ENCODE measurements at regions not wholly inside any gene's neighbourhood (a gene's known extent, or its start where the extent isn't known, plus 50 kb on each side); places are given as distances from the start of the nearest gene placed in this dataset.

GRCh38 chr2:4959219-4959618 lies 733.0 kb upstream of the SOX11 start:
- H3K27me3 Mint-ChIP-seq (ENCODE audit: unreplicated experiment): peaks cover 2% of the 10 kb centered on the region
- no peaks in the 10 kb centered on the region for H3K9me3 Mint-ChIP-seq (ENCODE audit: unreplicated experiment)
- no peak for TF ChIP-seq CTCF (IDR thresholded peaks at IDR 0.05)
- no peaks in the 10 kb centered on the region for H3K4me1 Mint-ChIP-seq (ENCODE audit: unreplicated experiment)
- no peak overlapping the region for H3K27ac Mint-ChIP-seq (ENCODE audit: unreplicated experiment)
- DNase-seq (ENCODE audit: extremely low spot score, unreplicated experiment): no peak
- H3K36me3 Mint-ChIP-seq (ENCODE audit: unreplicated experiment): no peaks in the 10 kb centered on the region
- no peak overlapping the region for H3K4me3 Mint-ChIP-seq (ENCODE audit: unreplicated experiment)

- H3K9me3 Mint-ChIP-seq (ENCODE audit: unreplicated experiment): no peaks in the 10 kb centered on the region
- peaks cover 2% of the 10 kb centered on the region for H3K27me3 Mint-ChIP-seq (ENCODE audit: unreplicated experiment)
- no peaks in the 10 kb centered on the region for H3K36me3 Mint-ChIP-seq (ENCODE audit: unreplicated experiment)
- no peak overlapping the region for H3K4me3 Mint-ChIP-seq (ENCODE audit: unreplicated experiment)
- DNase-seq (ENCODE audit: extremely low spot score, unreplicated experiment): no peak
- H3K4me1 Mint-ChIP-seq (ENCODE audit: unreplicated experiment): no peaks in the 10 kb centered on the region
- no peak for TF ChIP-seq CTCF (IDR thresholded peaks at IDR 0.05)
- no peak overlapping the region for H3K27ac Mint-ChIP-seq (ENCODE audit: unreplicated experiment)
These were observed 729.8 kb upstream of the SOX11 start for GRCh38 chr2:4962419-4962818.

GRCh38 chr2:4963106-4963505 lies 729.1 kb upstream of the SOX11 start:
- DNase-seq (ENCODE audit: extremely low spot score, unreplicated experiment): no peak
- Mint-ChIP-seq H3K27me3 (ENCODE audit: unreplicated experiment) (no peaks in the 10 kb centered on the region), H3K36me3 (ENCODE audit: unreplicated experiment) (no peaks in the 10 kb centered on the region), H3K4me1 (ENCODE audit: unreplicated experiment) (no peaks in the 10 kb centered on the region), H3K4me3 (ENCODE audit: unreplicated experiment) (no peak overlapping the region), H3K27ac (ENCODE audit: unreplicated experiment) (no peak overlapping the region), H3K9me3 (ENCODE audit: unreplicated experiment) (no peaks in the 10 kb centered on the region)
- TF ChIP-seq CTCF (IDR thresholded peaks at IDR 0.05): no peak

GRCh38 chr2:4964001-4964540 lies 728.1 kb upstream of the SOX11 start:
- Mint-ChIP-seq H3K27me3 (ENCODE audit: unreplicated experiment) (no peaks in the 10 kb centered on the region), H3K9me3 (ENCODE audit: unreplicated experiment) (no peaks in the 10 kb centered on the region), H3K4me1 (ENCODE audit: unreplicated experiment) (no peaks in the 10 kb centered on the region), H3K4me3 (ENCODE audit: unreplicated experiment) (no peak overlapping the region), H3K27ac (ENCODE audit: unreplicated experiment) (no peak overlapping the region), H3K36me3 (ENCODE audit: unreplicated experiment) (no peaks in the 10 kb centered on the region)
- no peak for DNase-seq (ENCODE audit: extremely low spot score, unreplicated experiment)
- no peak for TF ChIP-seq CTCF (IDR thresholded peaks at IDR 0.05)

- DNase-seq (ENCODE audit: extremely low spot score, unreplicated experiment): no peak
- no peaks in the 10 kb centered on the region for H3K9me3 Mint-ChIP-seq (ENCODE audit: unreplicated experiment)
- no peaks in the 10 kb centered on the region for H3K36me3 Mint-ChIP-seq (ENCODE audit: unreplicated experiment)
- no peak overlapping the region for H3K4me3 Mint-ChIP-seq (ENCODE audit: unreplicated experiment)
- no peaks in the 10 kb centered on the region for H3K4me1 Mint-ChIP-seq (ENCODE audit: unreplicated experiment)
- no peak for TF ChIP-seq CTCF (IDR thresholded peaks at IDR 0.05)
- no peak overlapping the region for H3K27ac Mint-ChIP-seq (ENCODE audit: unreplicated experiment)
- H3K27me3 Mint-ChIP-seq (ENCODE audit: unreplicated experiment): no peaks in the 10 kb centered on the region
These were observed 727.6 kb upstream of the SOX11 start for GRCh38 chr2:4964579-4964978.

Data from osteocyte (in vitro differentiated cells).